Coronary artery (tissue), 2 donors: ENCODE measurements at regions not wholly inside any gene's neighbourhood (a gene's known extent, or its start where the extent isn't known, plus 50 kb on each side); places are given as distances from the start of the nearest gene placed in this dataset.

ENCODE experiments used
- DNase-seq: peaks from one replicate; pipeline ENCODE4 v3.0.0-alpha.2; 2017; ENCODE audit warnings: low spot score
- H3K27ac ChIP-seq, 2 donors: fragments of 200-600 bp; sonication (generic); one replicate each; pipeline ENCODE4 v1.5.1; 2016 to 2019
- H3K4me3 ChIP-seq: fragments of 200-600 bp; sonication (generic); 2 replicates; pipeline ENCODE4 v1.5.1; 2016; ENCODE audit warnings: mild to moderate bottlenecking, moderate library complexity
- TF ChIP-seq, protein P1 (sequence below): fragments of 200-600 bp; sonication (generic); IDR thresholded peaks from one replicate; pipeline ENCODE4 v1.5.1; 2019; ENCODE audit warnings: antibody characterized with exemption

DNA sequence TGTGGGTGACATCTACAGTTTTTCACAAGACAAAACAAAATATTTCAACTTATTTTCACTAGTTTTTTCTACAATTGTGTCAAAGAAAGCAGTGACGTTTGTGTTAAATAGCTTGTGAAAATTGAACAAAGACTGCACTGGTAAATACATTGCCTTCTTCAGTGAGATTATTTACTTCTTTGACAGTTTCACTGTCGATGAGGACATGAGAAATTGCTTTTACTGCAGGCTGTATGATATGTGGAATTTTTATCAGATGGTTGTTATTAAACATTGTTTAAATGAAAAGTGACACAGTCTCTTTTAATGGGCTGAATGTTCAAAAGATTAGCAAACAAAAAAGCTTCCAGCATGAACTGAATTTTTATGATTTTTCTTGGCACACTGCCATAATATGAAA, 773.9 kb upstream of the CADM2 start:
- Histone ChIP-seq H3K4me3 (no peak overlapping the region), H3K27ac (no peak overlapping the region)
- DNase-seq, result no peak
- TF ChIP-seq, protein P1, sequence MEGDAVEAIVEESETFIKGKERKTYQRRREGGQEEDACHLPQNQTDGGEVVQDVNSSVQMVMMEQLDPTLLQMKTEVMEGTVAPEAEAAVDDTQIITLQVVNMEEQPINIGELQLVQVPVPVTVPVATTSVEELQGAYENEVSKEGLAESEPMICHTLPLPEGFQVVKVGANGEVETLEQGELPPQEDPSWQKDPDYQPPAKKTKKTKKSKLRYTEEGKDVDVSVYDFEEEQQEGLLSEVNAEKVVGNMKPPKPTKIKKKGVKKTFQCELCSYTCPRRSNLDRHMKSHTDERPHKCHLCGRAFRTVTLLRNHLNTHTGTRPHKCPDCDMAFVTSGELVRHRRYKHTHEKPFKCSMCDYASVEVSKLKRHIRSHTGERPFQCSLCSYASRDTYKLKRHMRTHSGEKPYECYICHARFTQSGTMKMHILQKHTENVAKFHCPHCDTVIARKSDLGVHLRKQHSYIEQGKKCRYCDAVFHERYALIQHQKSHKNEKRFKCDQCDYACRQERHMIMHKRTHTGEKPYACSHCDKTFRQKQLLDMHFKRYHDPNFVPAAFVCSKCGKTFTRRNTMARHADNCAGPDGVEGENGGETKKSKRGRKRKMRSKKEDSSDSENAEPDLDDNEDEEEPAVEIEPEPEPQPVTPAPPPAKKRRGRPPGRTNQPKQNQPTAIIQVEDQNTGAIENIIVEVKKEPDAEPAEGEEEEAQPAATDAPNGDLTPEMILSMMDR, result no peak

DNA sequence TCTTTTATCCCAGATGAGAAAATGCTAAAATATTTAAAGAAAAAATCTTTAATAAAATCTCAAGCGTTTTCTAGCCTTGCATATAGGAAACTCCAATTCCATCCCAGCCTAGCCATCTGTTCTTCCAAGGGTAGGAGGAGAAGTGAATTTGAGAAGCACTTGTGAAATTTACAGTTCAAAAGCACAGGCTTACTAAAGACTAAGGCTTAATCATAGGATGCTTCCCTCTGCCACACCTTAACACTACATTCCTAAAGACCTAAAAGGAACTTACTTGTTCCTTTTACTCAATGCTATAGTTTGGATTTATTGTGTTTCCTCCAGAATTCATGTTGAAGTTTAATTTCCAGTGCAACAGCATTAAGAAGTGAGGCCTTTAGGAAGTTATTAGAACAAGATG, 764.8 kb upstream of the CADM2 start:
- Histone ChIP-seq H3K4me3 (no peak overlapping the region), H3K27ac (no peak overlapping the region)
- DNase-seq, result no peak
- TF ChIP-seq, protein P1, result no peak

DNA sequence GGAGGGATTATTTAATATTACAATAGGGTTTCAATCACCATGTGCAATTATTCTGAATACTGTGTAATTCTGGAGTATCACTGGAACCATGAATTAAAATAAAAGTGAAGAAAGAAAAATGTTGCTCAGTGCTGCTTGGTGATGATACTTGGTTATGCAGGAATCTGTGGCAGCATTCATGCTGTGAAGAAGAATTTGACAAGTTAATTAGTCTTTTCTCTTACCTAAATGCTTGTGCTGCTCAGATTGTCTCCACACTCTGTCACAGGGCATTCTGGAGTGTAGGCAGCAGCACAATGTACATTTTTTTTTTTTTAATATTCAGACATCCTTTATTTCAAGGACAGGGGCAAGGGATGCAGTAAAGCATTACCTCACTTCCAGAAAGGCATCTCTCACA, 749.3 kb upstream of the CADM2 start:
- Histone ChIP-seq H3K27ac (no peak overlapping the region), H3K4me3 (no peak overlapping the region)
- TF ChIP-seq, protein P1, result no peak
- no peak for DNase-seq

DNA sequence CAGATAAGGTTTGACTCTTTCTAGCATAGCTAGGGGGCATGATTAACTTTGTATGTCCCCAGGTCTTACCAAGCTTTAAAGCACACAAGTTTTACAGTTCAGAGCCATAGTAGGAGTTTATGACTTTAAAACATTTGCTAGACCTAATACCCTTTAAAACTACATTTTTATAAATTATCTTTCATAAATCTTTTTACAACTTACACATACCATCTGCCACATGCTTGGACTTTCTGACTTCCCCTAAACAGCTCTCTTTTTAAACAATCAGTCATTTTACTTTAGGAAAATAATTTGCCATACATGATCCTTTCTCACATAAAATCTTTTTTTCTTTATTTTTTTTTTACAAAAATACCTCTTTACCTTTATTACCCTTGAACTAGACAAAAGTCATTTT, 735.3 kb upstream of the CADM2 start:
- no peak for DNase-seq
- TF ChIP-seq, protein P1, result no peak

DNA sequence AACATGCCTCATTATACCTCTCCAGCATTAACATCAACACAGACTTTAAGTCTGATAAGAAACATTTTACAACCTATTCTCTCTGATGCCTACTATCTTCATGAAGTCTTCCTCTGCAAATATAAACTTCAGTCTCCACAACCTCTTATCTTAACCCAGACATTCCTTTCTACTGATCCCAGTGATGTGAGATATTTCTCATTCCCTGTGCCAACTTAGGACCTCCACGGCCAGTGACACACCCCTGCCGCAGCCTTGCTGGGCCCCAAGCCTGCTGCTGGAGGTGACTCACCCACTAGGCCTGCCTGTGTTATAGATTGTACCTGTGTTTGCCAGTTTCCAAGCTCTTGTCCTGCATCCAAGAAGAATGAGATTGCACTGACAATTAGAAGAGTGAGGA, 734.5 kb upstream of the CADM2 start:
- H3K4me3 ChIP-seq, result no peak overlapping the region
- DNase-seq, result no peak
- no peak overlapping the region for H3K27ac ChIP-seq
- TF ChIP-seq, protein P1, result no peak

More for the DNA sequence above, 735.3 kb upstream of the CADM2 start:
- H3K27ac ChIP-seq, result no peak overlapping the region
- H3K4me3 ChIP-seq, result no peak overlapping the region

DNA sequence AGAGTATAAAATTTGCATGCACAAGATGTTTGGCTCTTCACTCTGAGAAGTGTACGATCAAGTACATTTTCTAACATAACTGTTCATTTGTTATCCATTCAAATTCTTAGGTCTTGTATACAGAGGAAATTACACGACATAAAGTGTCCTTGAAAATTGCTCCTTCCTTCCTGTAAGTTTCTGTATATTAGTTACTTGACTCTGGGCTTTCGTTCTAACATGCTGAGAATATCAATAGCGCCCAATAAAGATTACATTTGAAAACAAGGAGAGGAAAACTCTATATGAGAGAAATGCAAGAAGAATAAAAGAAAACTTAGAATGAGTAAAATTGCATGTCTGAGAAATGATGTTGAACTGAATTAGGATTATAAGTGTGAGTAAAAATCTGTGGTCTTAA, 722.5 kb upstream of the CADM2 start:
- H3K4me3 ChIP-seq, result no peak overlapping the region
- no peak overlapping the region for H3K27ac ChIP-seq
- no peak for DNase-seq
- TF ChIP-seq, protein P1, result no peak

DNA sequence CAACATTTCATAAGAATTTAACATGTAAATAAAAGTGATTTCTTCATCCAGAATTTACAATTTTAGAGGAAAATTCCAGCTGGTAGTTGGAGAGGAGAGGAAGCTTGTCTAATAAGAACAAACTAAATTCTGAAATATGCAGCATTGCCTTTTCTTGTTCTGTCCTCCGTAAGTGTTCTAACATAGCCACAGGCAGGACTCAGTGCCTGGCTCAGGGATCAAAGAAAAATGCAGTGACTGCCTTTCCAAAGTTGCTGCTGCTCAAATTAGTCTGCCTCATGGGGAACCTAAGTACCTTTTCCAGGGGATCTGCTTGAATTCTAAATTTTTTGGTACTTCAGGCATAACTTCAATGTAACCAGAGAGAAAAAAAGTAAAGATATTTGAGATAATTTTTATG, 713.0 kb upstream of the CADM2 start:
- Histone ChIP-seq H3K27ac (no peak overlapping the region), H3K4me3 (no peak overlapping the region)
- DNase-seq, result no peak
- TF ChIP-seq, protein P1, result no peak
